NCI-H128 (cell line): ENCODE measurements at regions not wholly inside any gene's neighbourhood (a gene's known extent, or its start where the extent isn't known, plus 50 kb on each side); places are given as distances from the start of the nearest gene placed in this dataset.
"Not testable (repeated sequence)": the region's sequence is repeated elsewhere in the genome, so short reads cannot be mapped to it uniquely, and the experiment has no call there.

Experiments used
- DNase-seq: peaks from one replicate; lab custom pipeline; 2025; ENCODE audit not compliant: unreplicated experiment; lab: John Stamatoyannopoulos, UW

GRCh38 chr4:38373375-38373774 is 290.6 kb upstream of the KLF3 start:
- DNase-seq = no peak

GRCh38 chr4:38377195-38377594 is 286.8 kb upstream of the KLF3 start:
- no peak for DNase-seq

- no peak for DNase-seq
These were observed 285.5 kb upstream of the KLF3 start for GRCh38 chr4:38378478-38378877.

- no peak for DNase-seq
These were observed 282.2 kb upstream of the KLF3 start for GRCh38 chr4:38381788-38382187.

- peak; percentile 6 for DNase-seq
These were observed 281.5 kb upstream of the KLF3 start for GRCh38 chr4:38382520-38382919.

- no peak for DNase-seq
These were observed 280.3 kb upstream of the KLF3 start for GRCh38 chr4:38383646-38384121.

- DNase-seq = no peak
These were observed 278.6 kb upstream of the KLF3 start for GRCh38 chr4:38385093-38386004.

- no peak for DNase-seq
These were observed 277.9 kb upstream of the KLF3 start for GRCh38 chr4:38386005-38386551.

GRCh38 chr4:38386654-38387188 is 277.3 kb upstream of the KLF3 start:
- DNase-seq = no peak

- peak; percentile 1 for DNase-seq
These were observed 276.7 kb upstream of the KLF3 start for GRCh38 chr4:38387348-38387747.

GRCh38 chr4:38387819-38388218 is 276.2 kb upstream of the KLF3 start:
- DNase-seq = no peak

GRCh38 chr4:38388907-38389306 is 275.1 kb upstream of the KLF3 start:
- not testable (repeated sequence) for DNase-seq

- no peak for DNase-seq
These were observed 272.9 kb upstream of the KLF3 start for GRCh38 chr4:38390969-38391545.

GRCh38 chr4:38392223-38392855 is 271.7 kb upstream of the KLF3 start:
- DNase-seq = no peak

- no peak for DNase-seq
These were observed 267.9 kb upstream of the KLF3 start for GRCh38 chr4:38396091-38396490.

GRCh38 chr4:38396845-38397547 is 267.0 kb upstream of the KLF3 start:
- DNase-seq = no peak

GRCh38 chr4:38400946-38401345 is 263.1 kb upstream of the KLF3 start:
- no peak for DNase-seq

- no peak for DNase-seq
These were observed 257.8 kb upstream of the KLF3 start for GRCh38 chr4:38406243-38406642.

GRCh38 chr4:38409852-38410251 is 254.1 kb upstream of the KLF3 start:
- no peak for DNase-seq

GRCh38 chr4:38411092-38411491 is 252.9 kb upstream of the KLF3 start:
- no peak for DNase-seq
